ENCODE measurements at regions not wholly inside any gene's neighbourhood (a gene's known extent, or its start where the extent isn't known, plus 50 kb on each side); places are given as distances from the start of the nearest gene placed in this dataset.

GRCh38 chr7:25952261-25953057, 199.5 kb upstream of the NFE2L3 start:
- Histone ChIP-seq H3K27ac (ENCODE audit: low read length in 2 of 2) (no peak overlapping the region), H3K36me3 (replicated peaks in 1 of 2; ENCODE audit: control extremely low read depth in 1 of 2, control insufficient read depth in 1 of 2, extremely low read depth in 1 of 2, insufficient read depth in 2 of 2, low read length in 1 of 2) (no peaks in the 10 kb centered on the region), H3K4me3 (ENCODE audit: control extremely low read depth in 1 of 5, extremely low read depth in 1 of 5, insufficient read depth in 1 of 5, low read depth in 2 of 5, low read length in 4 of 5) (no peak overlapping the region), H3K4me1 (ENCODE audit: control insufficient read depth in 2 of 2, insufficient read depth in 2 of 2, low read length in 2 of 2) (peaks cover 32 to 33% of the 10 kb centered on the region in 2 donors), H3K9me3 (ENCODE audit: control extremely low read depth in 1 of 3, control insufficient read depth in 2 of 3, insufficient read depth in 1 of 3, low read length in 2 of 3) (peaks cover 0 to 11% (median 0%) of the 10 kb centered on the region in 3 donors), H3K27me3 (replicated peaks in 1 of 4; ENCODE audit: control extremely low read depth in 1 of 4, control insufficient read depth in 3 of 4, insufficient read depth in 4 of 4, low read length in 3 of 4) (peaks cover 0 to 32% (median 28%) of the 10 kb centered on the region in 4 experiments), H3K9ac (ENCODE audit: low read length) (no peak overlapping the region), H3K79me2 (ENCODE audit: control insufficient read depth, insufficient read depth, low read length) (no peaks in the 10 kb centered on the region), H3K4me2 (replicated peaks; ENCODE audit: low read depth, low read length, poor library complexity, severe bottlenecking) (no peak overlapping the region), H2AFZ (ENCODE audit: insufficient read depth, low read depth, low read length, poor library complexity, severe bottlenecking) (no peak overlapping the region), H4K20me1 (ENCODE audit: control insufficient read depth, insufficient read depth, low read length, poor library complexity, severe bottlenecking) (no peaks in the 10 kb centered on the region)
- ATAC-seq (ENCODE audit: low read depth) = no peak
- H3K9me3 Mint-ChIP-seq (ENCODE audit: insufficient read depth) = peaks cover 2% of the 10 kb centered on the region
- TF ChIP-seq EZH2 (IDR thresholded peaks at IDR 0.05; ENCODE audit: borderline replicate concordance, insufficient read depth, low read depth, low read length, poor library complexity, severe bottlenecking) = no peak
- no peak for TF ChIP-seq CTCF (IDR thresholded peaks at IDR 0.05)
- H3K27me3 Mint-ChIP-seq = peaks cover 24% of the 10 kb centered on the region
- CTCF ChIA-PET = interaction anchor here (0.7 to 1.1 kb wide), 2 partner anchors 13 to 60 kb away, joined by 5 to 7 read pairs; no protein-coding TSS in a partner anchor
- intact Hi-C loops (cut with micrococcal nuclease) = loop anchor here (5.0 kb wide), 2 partner anchors 110 to 340 kb away; partner anchors contain the start of gene SNX10
- POLR2A ChIA-PET = interaction anchor here (1.2 kb wide), 1 partner anchor 16 kb away, joined by 7 read pairs; no protein-coding TSS in a partner anchor
- DNase-seq = no peak
- H3K4me3 Mint-ChIP-seq = peak overlapping the region; percentile 60
- 95% methylated on average over 14 of the region's 19 CpGs for WGBS (ENCODE audit: insufficient coverage)
- H3K4me1 Mint-ChIP-seq = peaks cover 35% of the 10 kb centered on the region
- H3K27ac Mint-ChIP-seq = no peak overlapping the region

GRCh38 chr7:25953859-25954258, 198.1 kb upstream of the NFE2L3 start:
- H3K9ac ChIP-seq (ENCODE audit: low read length) = no peak overlapping the region
- H3K27ac Mint-ChIP-seq = no peak overlapping the region
- H3K4me2 ChIP-seq (replicated peaks; ENCODE audit: low read depth, low read length, poor library complexity, severe bottlenecking) = no peak overlapping the region
- H3K4me1 ChIP-seq (ENCODE audit: control insufficient read depth in 2 of 2, insufficient read depth in 2 of 2, low read length in 2 of 2) = peaks cover 24 to 25% of the 10 kb centered on the region in 2 donors
- no peaks in the 10 kb centered on the region for H4K20me1 ChIP-seq (ENCODE audit: control insufficient read depth, insufficient read depth, low read length, poor library complexity, severe bottlenecking)
- peaks cover 2% of the 10 kb centered on the region for H3K9me3 Mint-ChIP-seq (ENCODE audit: insufficient read depth)
- no peak for DNase-seq
- H3K79me2 ChIP-seq (ENCODE audit: control insufficient read depth, insufficient read depth, low read length) = no peaks in the 10 kb centered on the region
- no peaks in the 10 kb centered on the region for H3K36me3 ChIP-seq (replicated peaks in 1 of 2; ENCODE audit: control extremely low read depth in 1 of 2, control insufficient read depth in 1 of 2, extremely low read depth in 1 of 2, insufficient read depth in 2 of 2, low read length in 1 of 2)
- peaks cover 0 to 11% (median 0%) of the 10 kb centered on the region in 3 donors for H3K9me3 ChIP-seq (ENCODE audit: control extremely low read depth in 1 of 3, control insufficient read depth in 2 of 3, insufficient read depth in 1 of 3, low read length in 2 of 3)
- intact Hi-C loops (cut with micrococcal nuclease) = loop anchor here (5.0 kb wide), 2 partner anchors 108 to 338 kb away; partner anchors contain the start of gene SNX10
- TF ChIP-seq EZH2 (IDR thresholded peaks at IDR 0.05; ENCODE audit: borderline replicate concordance, insufficient read depth, low read depth, low read length, poor library complexity, severe bottlenecking) (no peak), CTCF (IDR thresholded peaks at IDR 0.05) (no peak)
- H3K4me3 Mint-ChIP-seq = no peak overlapping the region
- peaks cover 0 to 18% (median 15%) of the 10 kb centered on the region in 4 experiments for H3K27me3 ChIP-seq (replicated peaks in 1 of 4; ENCODE audit: control extremely low read depth in 1 of 4, control insufficient read depth in 3 of 4, insufficient read depth in 4 of 4, low read length in 3 of 4)
- peaks cover 13% of the 10 kb centered on the region for H3K27me3 Mint-ChIP-seq
- H3K27ac ChIP-seq (ENCODE audit: low read length in 2 of 2) = no peak overlapping the region
- ATAC-seq (ENCODE audit: low read depth) = no peak
- POLR2A ChIA-PET = interaction anchor here (1.0 kb wide), 1 partner anchor 15 kb away, joined by 4 read pairs; no protein-coding TSS in a partner anchor
- H3K4me1 Mint-ChIP-seq = peaks cover 26% of the 10 kb centered on the region
- 72% methylated on average over 1 of the region's 1 CpG for WGBS (ENCODE audit: insufficient coverage)
- H3K4me3 ChIP-seq (ENCODE audit: control extremely low read depth in 1 of 5, extremely low read depth in 1 of 5, insufficient read depth in 1 of 5, low read depth in 2 of 5, low read length in 4 of 5) = no peak overlapping the region
- CTCF ChIA-PET = interaction anchor here (1.1 kb wide), 1 partner anchor 11 kb away, joined by 7 read pairs; no protein-coding TSS in a partner anchor
- H2AFZ ChIP-seq (ENCODE audit: insufficient read depth, low read depth, low read length, poor library complexity, severe bottlenecking) = no peak overlapping the region
